Eye (tissue), 1 donor: ENCODE measurements at regions not wholly inside any gene's neighbourhood (a gene's known extent, or its start where the extent isn't known, plus 50 kb on each side); places are given as distances from the start of the nearest gene placed in this dataset.

Source experiments
- DNase-seq: peaks from one replicate; pipeline ENCODE4 v3.0.0-alpha.2; 2015

DNA sequence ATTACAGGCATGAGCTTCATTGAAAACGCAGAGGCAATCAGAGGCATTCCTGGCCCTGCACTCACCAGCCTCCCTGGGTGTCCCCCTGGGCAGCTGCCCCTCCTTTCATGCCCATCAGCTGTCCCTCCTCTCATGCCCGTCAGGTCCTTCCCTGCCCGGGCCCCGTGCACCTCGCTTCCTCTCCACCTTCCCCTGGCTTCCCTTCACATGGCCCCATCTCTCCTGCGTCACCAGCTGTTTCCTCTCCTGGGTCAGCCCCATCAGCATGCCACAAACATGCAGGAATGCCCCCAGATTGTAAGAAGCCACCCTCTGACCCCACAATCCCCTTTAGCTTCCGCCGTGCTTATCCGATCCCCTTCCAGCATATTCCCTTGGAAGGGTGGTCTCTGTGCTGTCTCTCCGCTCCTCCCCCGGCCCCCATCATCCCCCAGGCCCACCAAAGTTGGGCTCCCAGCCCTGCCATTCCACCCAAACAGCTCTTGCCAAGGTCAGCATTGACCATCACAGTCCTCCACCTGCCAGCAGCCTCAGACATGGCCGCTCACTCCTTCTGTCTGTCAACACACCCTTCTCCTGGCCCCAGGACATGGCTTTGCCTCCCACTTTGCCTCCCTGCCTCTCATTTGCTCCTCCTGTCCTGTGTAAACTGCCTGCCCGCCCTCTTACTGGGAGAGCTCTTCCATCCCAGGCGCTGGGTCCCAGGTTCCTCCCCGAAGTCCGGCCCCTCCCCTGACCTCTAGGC is 98.6 kb upstream of the IER5L start:
- DNase-seq = no peak

DNA sequence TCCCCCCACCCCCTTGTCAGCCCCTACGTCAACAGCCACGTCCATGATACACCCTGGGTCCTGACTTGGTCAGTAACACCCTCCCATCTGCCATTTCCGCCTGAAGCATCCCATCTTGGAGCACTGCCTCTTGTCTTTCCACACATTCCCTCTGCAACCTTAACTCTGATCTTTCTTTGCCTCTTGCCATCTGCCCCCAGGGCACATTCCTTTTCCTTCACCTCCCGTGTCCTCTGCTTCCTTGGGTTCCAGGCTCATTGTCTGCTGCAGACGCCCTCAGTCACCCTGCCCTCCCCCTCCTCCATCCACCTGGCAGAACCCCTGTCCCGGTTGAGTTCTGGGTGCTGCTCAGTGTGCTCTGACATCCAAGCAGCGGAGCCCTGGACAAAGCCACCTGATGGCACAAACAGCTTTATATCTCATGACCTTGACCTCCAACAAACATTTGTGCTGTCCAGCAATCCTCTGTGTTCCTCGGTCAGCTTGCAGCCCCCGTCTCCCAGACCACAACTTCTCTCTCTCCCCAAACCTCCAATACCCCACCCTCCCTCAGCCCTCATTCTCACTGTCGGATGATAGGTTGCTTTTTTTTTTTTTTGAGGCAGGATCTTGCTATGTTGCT is 97.7 kb upstream of the IER5L start:
- no peak for DNase-seq

DNA sequence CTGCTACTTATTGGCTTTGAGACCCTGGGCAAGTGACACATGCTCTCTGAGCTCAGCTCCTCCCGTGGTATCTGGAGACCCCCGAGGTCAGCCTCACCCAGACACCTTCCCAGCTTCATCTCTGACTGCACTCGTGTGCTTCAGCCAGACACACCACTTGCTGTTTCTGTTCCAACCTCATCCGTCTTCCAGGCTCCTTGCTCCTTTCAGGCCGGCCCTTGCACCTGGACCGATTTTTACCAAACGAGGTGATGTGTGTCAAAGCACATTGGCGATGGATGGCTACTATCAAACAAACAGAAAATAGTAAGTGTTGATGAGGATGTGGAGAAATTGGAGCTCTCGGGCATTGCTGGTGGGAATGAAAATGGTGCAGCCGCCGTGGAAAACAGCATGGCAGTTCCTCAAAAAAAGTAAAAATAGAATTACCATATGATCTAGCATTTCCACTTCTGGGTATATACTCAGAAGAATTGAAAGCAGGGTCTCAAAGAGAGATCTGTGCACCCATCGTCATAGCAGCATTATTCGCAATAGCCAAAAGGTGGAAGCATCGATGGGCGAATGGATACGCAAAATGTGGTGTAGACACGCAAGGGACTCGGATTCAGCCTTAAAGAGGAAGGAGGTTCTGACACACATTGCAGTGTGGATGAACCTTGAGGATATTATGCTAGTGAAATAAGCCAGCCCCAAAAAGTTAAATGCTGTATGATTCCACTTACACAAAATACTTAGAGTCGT is 96.1 kb upstream of the IER5L start:
- no peak for DNase-seq

GRCh38 chr9:129273136-129273895 is 95.3 kb upstream of the IER5L start:
- DNase-seq = no peak

- no peak for DNase-seq
Observed at GRCh38 chr9:129272348-129273025, 94.4 kb upstream of the IER5L start.

DNA sequence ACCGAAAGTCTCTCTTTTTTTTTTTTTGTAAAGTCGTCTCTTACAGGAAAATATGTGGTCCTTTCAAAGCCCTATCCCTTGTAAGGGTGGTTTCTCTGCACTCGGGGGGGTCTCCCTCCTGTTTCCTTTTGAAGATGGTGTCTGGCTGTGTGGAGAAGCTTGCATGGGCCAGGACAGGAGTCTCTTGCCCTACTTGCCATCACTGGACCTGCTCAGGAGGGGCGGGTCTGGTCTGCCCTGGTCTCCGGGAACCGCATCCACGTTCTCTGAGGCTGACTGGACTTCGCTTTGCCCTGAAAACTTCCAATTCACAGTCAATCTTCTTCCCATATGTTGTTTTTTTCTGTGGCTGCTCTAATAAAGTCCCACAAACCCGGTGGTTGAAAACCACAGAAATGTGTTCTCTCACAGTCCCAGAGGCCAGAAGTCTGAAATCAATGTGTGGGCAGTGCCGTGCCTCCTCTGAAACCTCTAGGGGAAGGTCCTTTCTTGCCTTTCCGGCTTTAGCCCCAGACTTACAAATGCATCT is 92.9 kb upstream of the IER5L start:
- no peak for DNase-seq

GRCh38 chr9:129270205-129270604 is 92.1 kb upstream of the IER5L start:
- DNase-seq = no peak

- DNase-seq = no peak
Observed at GRCh38 chr9:129267141-129267540, 89.1 kb upstream of the IER5L start.

GRCh38 chr9:129266536-129266935 is 88.5 kb upstream of the IER5L start:
- no peak for DNase-seq

DNA sequence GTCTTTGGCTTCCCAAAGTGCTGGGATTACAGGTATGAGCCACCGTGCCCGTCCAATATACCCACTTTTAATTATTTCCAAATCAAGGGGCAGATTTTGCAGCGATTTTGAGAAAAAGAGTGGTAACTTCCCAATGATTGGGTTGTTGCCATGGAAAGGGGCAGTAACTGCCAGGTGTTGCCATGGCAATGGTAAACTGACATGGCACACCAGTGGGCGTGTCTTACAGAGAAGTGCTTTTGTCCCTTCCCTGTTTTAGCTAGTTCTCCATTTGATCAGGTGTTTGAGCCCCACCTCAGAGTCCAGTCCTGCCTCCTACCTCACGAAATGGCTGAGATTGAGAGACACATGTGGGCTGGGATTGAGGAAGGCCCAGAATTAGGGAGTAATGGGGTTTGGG is 86.3 kb upstream of the IER5L start:
- DNase-seq = no peak

DNA sequence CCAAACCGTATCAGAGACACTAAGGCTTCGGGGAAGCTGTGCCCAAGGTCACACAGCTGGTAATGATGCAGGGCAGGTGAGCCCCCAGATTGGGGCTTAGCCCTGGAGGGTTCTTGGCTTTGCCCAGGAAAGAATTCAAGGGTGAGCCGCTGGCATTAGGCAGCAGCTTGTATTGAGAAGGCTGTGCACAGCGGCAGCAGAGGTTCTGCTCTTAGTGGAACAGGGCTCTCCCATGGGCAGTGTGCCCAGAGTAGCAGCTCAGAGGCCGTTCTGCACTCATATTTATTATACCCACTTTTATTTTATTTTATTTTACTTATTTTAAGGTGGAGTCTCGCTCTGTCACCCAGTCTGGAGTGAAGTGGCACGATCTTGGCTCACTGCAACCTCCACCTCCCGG is 85.8 kb upstream of the IER5L start:
- DNase-seq = no peak

DNA sequence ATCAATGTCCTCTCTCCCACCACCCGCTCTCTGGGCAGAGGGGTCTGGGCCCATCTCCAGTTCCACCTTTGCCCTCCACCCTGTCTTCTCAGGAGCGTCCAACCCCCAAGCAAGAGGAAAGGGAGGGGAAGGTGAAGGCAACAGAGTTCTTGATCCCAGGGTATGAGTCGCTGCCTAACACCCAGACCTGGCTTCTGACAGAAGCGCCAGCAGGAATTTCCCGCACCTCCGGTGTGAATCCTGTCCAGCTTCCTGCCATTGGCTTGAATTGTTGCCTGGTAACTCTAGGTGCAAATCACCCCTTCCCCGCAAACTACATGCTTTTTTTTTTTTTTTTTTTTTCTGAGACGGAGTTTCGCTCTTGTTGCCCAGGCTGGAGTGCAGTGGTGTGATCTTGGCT is 84.2 kb upstream of the IER5L start:
- no peak for DNase-seq

DNA sequence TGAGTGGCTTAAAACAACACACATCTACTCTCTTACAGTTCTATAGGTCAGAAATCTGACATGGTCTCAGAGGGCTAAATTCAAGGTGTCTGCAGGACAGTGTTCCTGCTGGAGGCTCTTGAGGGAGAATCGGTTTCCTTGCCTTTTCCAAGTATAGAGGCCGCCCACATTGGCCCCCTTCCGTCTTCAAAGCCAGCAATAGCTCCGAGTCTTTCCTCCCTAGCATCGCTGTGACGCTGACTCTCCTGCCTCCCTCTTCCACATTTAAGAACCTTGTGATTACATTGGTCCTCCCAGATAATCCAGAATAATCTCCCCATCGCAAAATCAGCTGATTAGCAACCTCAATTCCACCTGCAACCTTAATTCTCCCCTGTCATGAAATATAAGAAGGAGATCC is 81.3 kb upstream of the IER5L start:
- DNase-seq = no peak

GRCh38 chr9:129258823-129259301 is 80.8 kb upstream of the IER5L start:
- DNase-seq = no peak

- peak; percentile 97 for DNase-seq
Observed at GRCh38 chr9:129258124-129258822, 80.2 kb upstream of the IER5L start.

GRCh38 chr9:129256959-129257713 is 79.1 kb upstream of the IER5L start:
- DNase-seq = no peak

GRCh38 chr9:129254566-129255287 is 76.7 kb upstream of the IER5L start:
- DNase-seq = no peak

- DNase-seq = peak; percentile 74
Observed at GRCh38 chr9:129253803-129254381, 75.8 kb upstream of the IER5L start.

DNA sequence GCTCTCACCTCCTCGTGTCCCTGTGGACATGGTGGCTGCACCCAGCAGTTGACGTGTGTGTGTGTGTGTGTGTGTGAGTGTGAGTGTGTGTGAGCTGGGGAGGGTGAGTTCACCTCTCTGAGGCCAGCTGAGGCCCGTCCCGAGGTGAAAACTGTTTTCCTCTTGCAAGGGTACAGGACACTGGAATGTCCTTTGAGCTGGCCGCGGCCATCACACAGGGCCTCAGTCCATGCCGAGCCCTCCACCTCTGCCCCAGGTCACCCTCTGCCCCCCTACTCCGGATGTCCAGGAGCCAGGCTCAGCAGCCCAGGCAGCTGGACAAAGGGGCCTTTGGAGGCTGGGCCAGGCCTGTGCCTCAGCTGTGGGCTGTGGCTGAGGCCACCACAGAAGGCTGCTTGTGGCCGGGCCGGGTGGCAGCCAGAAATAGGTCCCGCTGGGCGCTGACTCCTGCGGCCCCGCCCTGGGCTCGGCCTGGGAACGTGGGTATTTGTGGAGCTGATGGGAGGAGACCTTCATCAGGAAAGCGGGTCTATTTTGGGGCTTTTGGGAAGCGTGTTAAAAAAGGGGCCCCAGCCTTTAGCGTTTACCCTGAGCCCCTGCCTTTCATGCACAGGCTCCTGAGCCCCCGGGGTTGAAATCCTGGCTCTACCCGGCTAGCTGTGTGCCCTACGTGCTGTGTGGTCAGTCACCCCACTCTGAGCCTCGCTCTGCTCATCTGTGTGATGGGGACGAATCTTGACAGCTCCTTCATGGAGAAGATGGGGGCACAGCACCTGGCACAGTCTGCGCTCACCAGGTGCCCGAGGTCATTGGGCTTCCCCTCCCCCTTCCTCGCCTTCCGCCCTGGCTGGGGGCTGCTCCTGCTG is 75.1 kb upstream of the IER5L start:
- DNase-seq = peak; percentile 47
